H1 (cell line): ENCODE measurements at regions not wholly inside any gene's neighbourhood (a gene's known extent, or its start where the extent isn't known, plus 50 kb on each side); places are given as distances from the start of the nearest gene placed in this dataset.

ENCODE experiments used
- CTCF ChIA-PET: fragments of 300-600 bp; sonication (Branson Sonifier 250); formaldehyde crosslinking; loops from one replicate; lab custom pipeline; 2021; ENCODE audit not compliant: partially characterized antibody; lab: Charles Lee
- POLR2A ChIA-PET: fragments of 300-600 bp; sonication (Branson Sonifier 250); formaldehyde crosslinking; loops from one replicate; lab custom pipeline; 2021; ENCODE audit warnings: inconsistent platforms; ENCODE audit not compliant: partially characterized antibody; lab: Charles Lee
- DNase-seq, 2 experiments: peaks; one replicate each; pipeline versions ENCODE4 v3.0.0 to v3.0.0-alpha.2; 2010 to 2022; ENCODE audit warnings: low spot score in 2 of 2, low read depth in 1 of 2, mixed read lengths in 1 of 2
- FAIRE-seq: peaks from 2 replicates; lab custom pipeline; 2011; peaks lifted over from hg19 to GRCh38; lab: Jason Lieb, UNC
- H2AFZ ChIP-seq: 2 replicates; pipeline ENCODE4 v1.8.1; 2012; ENCODE audit warnings: low read length, inconsistent platforms
- H2AK5ac ChIP-seq: 2 replicates; pipeline ENCODE4 v1.6.1; 2013; ENCODE audit warnings: low read depth, low read length
- H2BK120ac ChIP-seq: replicated peaks from 2 replicates; pipeline ENCODE3; 2013; ENCODE audit warnings: low read depth, low read length, inconsistent platforms
- H2BK12ac ChIP-seq: 2 replicates; pipeline ENCODE4 v1.6.1; 2013; ENCODE audit warnings: low read depth, low read length
- H2BK15ac ChIP-seq: 2 replicates; pipeline ENCODE4 v1.6.1; 2013; ENCODE audit warnings: low read length
- H2BK20ac ChIP-seq: 2 replicates; pipeline ENCODE4 v1.6.1; 2013; ENCODE audit warnings: low read length
- H2BK5ac ChIP-seq: 2 replicates; pipeline ENCODE4 v1.6.1; 2013; ENCODE audit warnings: low read depth, low read length
- H3K14ac ChIP-seq: 2 replicates; pipeline ENCODE4 v1.6.1; 2013; ENCODE audit warnings: inconsistent platforms; ENCODE audit not compliant: insufficient read length
- H3K18ac ChIP-seq: 2 replicates; pipeline ENCODE4 v1.6.1; 2013; ENCODE audit warnings: low read length; ENCODE audit errors: extremely low read depth
- H3K23ac ChIP-seq: 2 replicates; pipeline ENCODE4 v1.6.1; 2013; ENCODE audit warnings: inconsistent platforms; ENCODE audit not compliant: insufficient read length
- H3K23me2 ChIP-seq: 2 replicates; pipeline ENCODE4 v1.6.1; 2013; ENCODE audit warnings: low read depth, low read length
- H3K27ac ChIP-seq: 2 replicates; pipeline ENCODE4 v1.6.1; 2011; ENCODE audit warnings: low read depth, low read length, inconsistent platforms
- H3K27me3 ChIP-seq, 4 experiments: replicated peaks in 1 of 4; 1 replicate in 1 of 4; 2 replicates in 3 of 4; pipeline versions ENCODE4 v1.6.1 to v1.8.1; 2011 to 2013; ENCODE audit warnings: low read length in 3 of 4, mild to moderate bottlenecking in 3 of 4, inconsistent platforms in 2 of 4, mixed read lengths in 2 of 4, moderate library complexity in 1 of 4; ENCODE audit not compliant: control insufficient read depth in 3 of 4, insufficient read depth in 3 of 4; ENCODE audit errors: extremely low read depth in 1 of 4
- H3K36me3 ChIP-seq, 4 experiments: 2 replicates each; pipeline versions ENCODE4 v1.6.1 to v1.8.1; 2011 to 2013; ENCODE audit warnings: mild to moderate bottlenecking in 4 of 4, low read length in 3 of 4, moderate library complexity in 2 of 4, control low read depth in 1 of 4, inconsistent platforms in 1 of 4; ENCODE audit not compliant: insufficient read depth in 4 of 4, control insufficient read depth in 2 of 4
- H3K4ac ChIP-seq: replicated peaks from 2 replicates; pipeline ENCODE3; 2013; ENCODE audit warnings: low read length, low read depth, mixed read lengths, inconsistent platforms; ENCODE audit not compliant: insufficient read length
- H3K4me1 ChIP-seq, 4 experiments: replicated peaks in 1 of 4; 1 replicate in 1 of 4; 2 replicates in 3 of 4; pipeline versions ENCODE4 v1.6.1 to v1.8.1; 2011 to 2013; ENCODE audit warnings: low read length in 3 of 4, inconsistent platforms in 2 of 4, mixed read lengths in 1 of 4; ENCODE audit not compliant: insufficient read depth in 4 of 4, control insufficient read depth in 3 of 4
- H3K4me2 ChIP-seq, 2 experiments: 2 replicates each; pipeline versions ENCODE4 v1.6.1 to v1.8.1; 2011 to 2013; ENCODE audit warnings: low read depth in 2 of 2, low read length in 2 of 2, control low read depth in 1 of 2, inconsistent platforms in 1 of 2, mild to moderate bottlenecking in 1 of 2; ENCODE audit not compliant: insufficient read depth in 1 of 2
- H3K4me3 ChIP-seq, 4 experiments: fragments of 200-600, 300-600 bp in 1 of 4; sonication (generic), shearing (Covaris generic), sonication (Bioruptor Twin) in 1 of 4; 2 replicates each; pipeline versions ENCODE4 v1.5.1 to v1.8.1; 2011 to 2016; ENCODE audit warnings: low read length in 4 of 4, low read depth in 3 of 4, control low read depth in 2 of 4, inconsistent platforms in 2 of 4, mild to moderate bottlenecking in 2 of 4, mixed read lengths in 1 of 4, moderate library complexity in 1 of 4; ENCODE audit not compliant: insufficient read depth in 2 of 4; ENCODE audit errors: extremely low read depth in 1 of 4
- H3K56ac ChIP-seq: replicated peaks from 2 replicates; pipeline ENCODE3; 2013; ENCODE audit warnings: low read depth, mild to moderate bottlenecking, mixed read lengths, low read length, inconsistent platforms; ENCODE audit not compliant: insufficient read length
- H3K79me1 ChIP-seq: 2 replicates; pipeline ENCODE4 v1.6.1; 2013; ENCODE audit warnings: low read depth, low read length, control low read depth
- H3K79me2 ChIP-seq, 2 experiments: 2 replicates each; pipeline versions ENCODE4 v1.6.1 to v1.8.1; 2012 to 2013; ENCODE audit warnings: low read length in 2 of 2, mild to moderate bottlenecking in 2 of 2, inconsistent platforms in 1 of 2; ENCODE audit not compliant: insufficient read depth in 2 of 2, control insufficient read depth in 1 of 2
- H3K9ac ChIP-seq, 4 experiments: replicated peaks in 1 of 4; 1 replicate in 1 of 4; 2 replicates in 3 of 4; pipeline versions ENCODE4 v1.6.1 to v1.8.1; 2011 to 2013; ENCODE audit warnings: low read depth in 3 of 4, low read length in 3 of 4, control low read depth in 2 of 4, mild to moderate bottlenecking in 2 of 4, moderate library complexity in 2 of 4, inconsistent platforms in 1 of 4; ENCODE audit errors: extremely low read depth in 1 of 4
- H3K9me3 ChIP-seq, 2 experiments: 2 replicates each; pipeline versions ENCODE4 v1.6.1 to v1.8.1; 2012 to 2013; ENCODE audit warnings: mild to moderate bottlenecking in 2 of 2, moderate library complexity in 2 of 2, control low read depth in 1 of 2, inconsistent platforms in 1 of 2, low read depth in 1 of 2, low read length in 1 of 2, mixed read lengths in 1 of 2; ENCODE audit not compliant: insufficient read depth in 2 of 2
- H4K20me1 ChIP-seq, 2 experiments: replicated peaks in 1 of 2; 2 replicates each; pipeline versions ENCODE3 to v1.8.1; 2011 to 2013; ENCODE audit warnings: inconsistent platforms in 2 of 2, low read length in 2 of 2, mild to moderate bottlenecking in 1 of 2; ENCODE audit not compliant: insufficient read depth in 2 of 2, control insufficient read depth in 1 of 2
- H4K5ac ChIP-seq: 2 replicates; pipeline ENCODE4 v1.6.1; 2013; ENCODE audit warnings: low read length, low read depth, mixed read lengths, inconsistent platforms; ENCODE audit not compliant: insufficient read length
- H4K8ac ChIP-seq: 2 replicates; pipeline ENCODE4 v1.8.0; 2013; ENCODE audit warnings: mild to moderate bottlenecking, moderate library complexity, low read length, inconsistent platforms; ENCODE audit not compliant: insufficient read depth; ENCODE audit errors: extremely low read depth
- H4K91ac ChIP-seq: replicated peaks from 2 replicates; pipeline ENCODE3; 2013; ENCODE audit warnings: low read length, mixed read lengths, inconsistent platforms; ENCODE audit not compliant: insufficient read length
- ASH2L ChIP-seq: fragments of 200-600, 300-600 bp; sonication (generic); IDR thresholded peaks from one replicate; pipeline ENCODE4 v1.7.1; 2017; ENCODE audit warnings: low read length
- CBX5 ChIP-seq: fragments of 300-800, 300-1000 bp; sonication (generic); IDR thresholded peaks from 2 replicates; pipeline ENCODE4 v1.7.1; 2016; ENCODE audit warnings: antibody characterized with exemption, low read length, low read depth
- JUND ChIP-seq: IDR thresholded peaks from 2 replicates; pipeline ENCODE4 v1.6.1; 2011; ENCODE audit warnings: mild to moderate bottlenecking, improper control_type of control experiment, low read length
- NRF1 ChIP-seq: IDR thresholded peaks from 2 replicates; pipeline ENCODE4 v1.6.1; 2011; ENCODE audit warnings: mild to moderate bottlenecking, low read depth, low read length, improper control_type of control experiment
- POU5F1 ChIP-seq: IDR thresholded peaks from 2 replicates; pipeline ENCODE4 v1.6.1; 2011; ENCODE audit warnings: low read depth, mild to moderate bottlenecking, low read length, moderate library complexity
- USF2 ChIP-seq: IDR thresholded peaks from 2 replicates; pipeline ENCODE4 v1.6.1; 2011; ENCODE audit warnings: low read length, improper control_type of control experiment
- ZNF274 ChIP-seq: IDR thresholded peaks from 2 replicates; pipeline ENCODE4 v1.7.0; 2012; ENCODE audit warnings: low read length, borderline replicate concordance; ENCODE audit errors: extremely low read depth
- WGBS, 2 experiments: shearing (Covaris generic) in 1 of 2; methylation state at CpG; one replicate each; pipeline versions ENCODE4 v1.1.6 to v1.1.7; 2013 to 2015; ENCODE audit warnings: low lambda C conversion rate in 2 of 2, mixed read lengths in 2 of 2, inconsistent platforms in 1 of 2, low coverage in 1 of 2, missing lambda C conversion rate in 1 of 2; ENCODE audit not compliant: insufficient replicate concordance in 2 of 2, insufficient coverage in 1 of 2, insufficient read length in 1 of 2; ENCODE audit errors: extremely low coverage in 1 of 2, missing lambda C conversion rate in 1 of 2; 5-methylcytosine and 5-hydroxymethylcytosine counted together

- Histone ChIP-seq H3K36me3 (no peaks in the 10 kb centered on the region), H2BK12ac (no peak overlapping the region), H2BK120ac (no peak overlapping the region), H3K23ac (no peak overlapping the region)
- TF ChIP-seq POU5F1 (no peak), JUND (no peak), NRF1 (no peak), ASH2L (no peak), USF2 (no peak), CBX5 (no peak), ZNF274 (no peak)
- TF ChIP-seq, all 59 proteins: peak for 0
- WGBS, 2 experiments = 93% methylated on average over 3 of the region's 3 CpGs; no CpG with 5 or more reads in 1 of the 2 experiments
- Histone ChIP-seq H3K56ac (no peak overlapping the region), H2BK5ac (no peak overlapping the region), H3K14ac (no peak overlapping the region), H3K79me1 (no peaks in the 10 kb centered on the region), H4K20me1 (no peaks in the 10 kb centered on the region), H2BK20ac (no peak overlapping the region), H3K79me2 (no peaks in the 10 kb centered on the region), H3K18ac (no peak overlapping the region), H3K23me2 (no peaks in the 10 kb centered on the region), H3K9me3 (no peaks in the 10 kb centered on the region), H3K4me3 (no peak overlapping the region), H2AK5ac (no peak overlapping the region), H3K9ac (no peak overlapping the region), H3K27me3 (no peaks in the 10 kb centered on the region), H3K4me1 (no peaks in the 10 kb centered on the region), H4K8ac (no peak overlapping the region), H3K27ac (no peak overlapping the region), H4K91ac (no peak overlapping the region), H2BK15ac (no peak overlapping the region), H4K5ac (no peak overlapping the region), H3K4me2 (no peak overlapping the region), H3K4ac (no peak overlapping the region), H2AFZ (no peak overlapping the region)
- ChIA-PET CTCF (interaction anchor here (0.6 to 1.3 kb wide), 2 partner anchors 81 to 1618 kb away, joined by 3 read pairs; no protein-coding TSS in a partner anchor), POLR2A (no interaction called here)
- DNase-seq (no peak), FAIRE-seq (no peak)
Observed at GRCh38 chr6:87828044-87828443, 126.0 kb upstream of the AKIRIN2 start.
